Right lobe of liver (tissue), 6 donors: ENCODE measurements at regions not wholly inside any gene's neighbourhood (a gene's known extent, or its start where the extent isn't known, plus 50 kb on each side); places are given as distances from the start of the nearest gene placed in this dataset.

Source experiments
- ATAC-seq, 4 donors: fragments of 200-7000 bp; cut with Tn5 transposase; one replicate each; pipeline ENCODE4 v1.9.1; 2020; ENCODE audit warnings: mild to moderate bottlenecking in 4 of 4, moderate library complexity in 4 of 4
- DNase-seq, 3 donors: peaks; one replicate each; pipeline ENCODE4 v3.0.0-alpha.2; 2020
- H3K27ac ChIP-seq, 3 donors: fragments of 200-600 bp; one replicate each; pipeline ENCODE4 v1.8.0; 2022
- H3K27me3 ChIP-seq, 2 donors: fragments of 200-600 bp; one replicate each; pipeline ENCODE4 v1.8.0; 2022
- H3K36me3 ChIP-seq, 4 donors: fragments of 200-600 bp; sonication (generic) in 1 of 4; one replicate each; pipeline versions ENCODE4 v1.5.1 to v1.8.0; 2017 to 2022; ENCODE audit warnings: control low read depth in 1 of 4
- H3K4me1 ChIP-seq, 4 donors: fragments of 200-600 bp; sonication (generic) in 1 of 4; one replicate each; pipeline versions ENCODE4 v1.5.1 to v1.8.0; 2017 to 2022; ENCODE audit warnings: control low read depth in 1 of 4
- H3K4me3 ChIP-seq, 3 donors: fragments of 200-600 bp; one replicate each; pipeline ENCODE4 v1.8.0; 2022
- H3K9me3 ChIP-seq, 4 donors: fragments of 200-600 bp; sonication (generic) in 1 of 4; one replicate each; pipeline versions ENCODE4 v1.5.1 to v1.8.0; 2017 to 2022; ENCODE audit warnings: control low read depth in 1 of 4
- POLR2A ChIP-seq: fragments of 450-650 bp; IDR thresholded peaks from one replicate; pipeline ENCODE4 v1.6.1; 2017; ENCODE audit warnings: antibody characterized with exemption, mild to moderate bottlenecking
- WGBS: methylation state at CpG from one replicate; pipeline ENCODE4 v1.1.6; 2018; ENCODE audit warnings: low coverage, low lambda C conversion rate; ENCODE audit not compliant: insufficient coverage; ENCODE audit errors: missing lambda C conversion rate; 5-methylcytosine and 5-hydroxymethylcytosine counted together
- intact Hi-C, 2 donors: fragments of 100-400 bp; cut with DNase I; formaldehyde crosslinking; loops; one replicate each; pipeline versions ENCODE4 v1.11.2 to v1.14.1; 2022
- TF ChIP-seq, protein P1 (sequence below), 4 donors: fragments of 200-600 bp in 3 of 4; fragments of 450-650 bp in 1 of 4; IDR thresholded peaks; one replicate each; pipeline versions ENCODE4 v1.5.1 to v1.8.0; 2016 to 2022; ENCODE audit warnings: antibody characterized with exemption in 4 of 4, mild to moderate bottlenecking in 2 of 4
- donor health status: DM: no; HTN: yes; CAD: no.
- donor health status: DM: no; HTN: no; CAD: no.
- donor health status: DM: no; HTN: no; CAD: no.
- donor health status: DM: no; HTN: yes; CAD: no.
- donor health status: DM: no; HTN: yes; CAD: no.

DNA sequence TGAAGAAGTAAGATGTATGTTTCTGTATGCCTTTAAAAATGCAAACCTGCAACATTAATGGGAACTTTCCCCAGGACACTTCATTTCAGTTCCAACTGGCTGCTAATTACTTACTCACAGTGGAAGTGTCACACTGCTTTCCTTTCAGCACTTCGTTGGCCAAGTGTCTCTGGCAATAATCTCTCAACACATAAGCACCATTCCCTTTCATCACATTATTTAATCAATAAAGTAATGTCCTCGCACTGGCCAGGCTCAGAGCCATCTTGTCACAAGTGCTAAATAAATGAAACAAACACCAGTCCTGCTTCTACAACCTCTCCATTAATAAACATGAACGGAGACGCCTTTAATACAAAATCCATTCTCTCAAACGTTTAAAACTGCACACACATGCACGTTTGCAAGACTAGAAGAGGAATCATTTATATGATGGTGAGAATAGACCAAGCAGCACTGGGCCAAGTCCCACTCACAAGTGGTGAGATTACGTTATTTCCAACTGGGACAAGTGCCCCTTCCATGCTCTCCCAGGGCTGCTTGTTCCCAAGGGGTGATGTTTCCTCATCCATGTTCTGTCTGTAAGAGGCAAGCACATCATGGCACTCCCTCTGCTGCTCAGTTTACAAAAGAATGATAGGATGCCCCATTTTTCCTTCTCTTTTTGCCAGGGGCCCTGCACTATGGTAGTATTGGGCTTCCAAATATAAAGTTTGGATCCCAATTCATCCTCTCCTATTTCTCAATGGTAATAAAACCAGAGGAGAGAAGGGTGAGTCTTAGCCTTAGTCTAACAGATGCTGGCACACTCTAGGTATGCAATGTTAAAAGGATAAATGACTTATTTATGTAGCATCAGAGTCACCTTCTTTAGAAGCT, 56.8 kb upstream of the ETAA1 start:
- no peak for TF ChIP-seq POLR2A
- TF ChIP-seq, protein P1, sequence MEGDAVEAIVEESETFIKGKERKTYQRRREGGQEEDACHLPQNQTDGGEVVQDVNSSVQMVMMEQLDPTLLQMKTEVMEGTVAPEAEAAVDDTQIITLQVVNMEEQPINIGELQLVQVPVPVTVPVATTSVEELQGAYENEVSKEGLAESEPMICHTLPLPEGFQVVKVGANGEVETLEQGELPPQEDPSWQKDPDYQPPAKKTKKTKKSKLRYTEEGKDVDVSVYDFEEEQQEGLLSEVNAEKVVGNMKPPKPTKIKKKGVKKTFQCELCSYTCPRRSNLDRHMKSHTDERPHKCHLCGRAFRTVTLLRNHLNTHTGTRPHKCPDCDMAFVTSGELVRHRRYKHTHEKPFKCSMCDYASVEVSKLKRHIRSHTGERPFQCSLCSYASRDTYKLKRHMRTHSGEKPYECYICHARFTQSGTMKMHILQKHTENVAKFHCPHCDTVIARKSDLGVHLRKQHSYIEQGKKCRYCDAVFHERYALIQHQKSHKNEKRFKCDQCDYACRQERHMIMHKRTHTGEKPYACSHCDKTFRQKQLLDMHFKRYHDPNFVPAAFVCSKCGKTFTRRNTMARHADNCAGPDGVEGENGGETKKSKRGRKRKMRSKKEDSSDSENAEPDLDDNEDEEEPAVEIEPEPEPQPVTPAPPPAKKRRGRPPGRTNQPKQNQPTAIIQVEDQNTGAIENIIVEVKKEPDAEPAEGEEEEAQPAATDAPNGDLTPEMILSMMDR (IDR thresholded peaks at IDR 0.05), result no peak
- intact Hi-C loops, result no loop called here
- DNase-seq (no peak), ATAC-seq (no peak)
- Histone ChIP-seq H3K4me3 (no peak overlapping the region), H3K4me1 (no peaks in the 10 kb centered on the region), H3K27me3 (no peaks in the 10 kb centered on the region), H3K36me3 (no peaks in the 10 kb centered on the region), H3K27ac (no peak overlapping the region), H3K9me3 (no peaks in the 10 kb centered on the region)
- WGBS, result 36% methylated on average over 6 of the region's 7 CpGs

DNA sequence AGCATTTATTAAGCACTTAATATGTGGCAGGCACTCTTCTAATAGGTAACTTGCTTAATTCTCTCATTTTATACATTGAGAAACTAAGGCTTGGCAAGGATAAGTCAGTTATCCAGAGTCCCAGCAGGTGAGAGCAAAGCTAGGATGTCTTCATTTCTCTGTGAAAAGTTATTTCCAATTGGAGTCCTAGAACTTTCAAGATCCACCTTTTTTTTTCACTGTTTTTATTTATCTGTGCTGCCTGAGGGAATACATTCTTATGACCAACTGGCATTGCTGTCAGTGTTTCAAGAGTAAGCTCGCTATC, 56.2 kb upstream of the ETAA1 start:
- Histone ChIP-seq H3K36me3 (no peaks in the 10 kb centered on the region), H3K4me3 (no peak overlapping the region), H3K9me3 (no peaks in the 10 kb centered on the region), H3K4me1 (no peaks in the 10 kb centered on the region), H3K27me3 (no peaks in the 10 kb centered on the region), H3K27ac (no peak overlapping the region)
- TF ChIP-seq, protein P1 (IDR thresholded peaks at IDR 0.05), result no peak
- TF ChIP-seq POLR2A, result no peak
- ATAC-seq (no peak), DNase-seq (no peak)
- intact Hi-C loops, result no loop called here
- 23% methylated on average over 1 of the region's 1 CpG for WGBS

- no peaks in the 10 kb centered on the region for H3K4me1 ChIP-seq
- no peaks in the 10 kb centered on the region for H3K9me3 ChIP-seq
- no peak overlapping the region for H3K4me3 ChIP-seq
- H3K27me3 ChIP-seq, result no peaks in the 10 kb centered on the region
- no peaks in the 10 kb centered on the region for H3K36me3 ChIP-seq
- intact Hi-C loops, result no loop called here
- 44% methylated on average over 2 of the region's 2 CpGs for WGBS
- DNase-seq (no peak), ATAC-seq (no peak)
- no peak overlapping the region for H3K27ac ChIP-seq
- TF ChIP-seq POLR2A, result no peak
- TF ChIP-seq, protein P1 (IDR thresholded peaks at IDR 0.05), result no peak
These were observed 55.8 kb upstream of the ETAA1 start for GRCh38 chr2:67341336-67341735.

DNA sequence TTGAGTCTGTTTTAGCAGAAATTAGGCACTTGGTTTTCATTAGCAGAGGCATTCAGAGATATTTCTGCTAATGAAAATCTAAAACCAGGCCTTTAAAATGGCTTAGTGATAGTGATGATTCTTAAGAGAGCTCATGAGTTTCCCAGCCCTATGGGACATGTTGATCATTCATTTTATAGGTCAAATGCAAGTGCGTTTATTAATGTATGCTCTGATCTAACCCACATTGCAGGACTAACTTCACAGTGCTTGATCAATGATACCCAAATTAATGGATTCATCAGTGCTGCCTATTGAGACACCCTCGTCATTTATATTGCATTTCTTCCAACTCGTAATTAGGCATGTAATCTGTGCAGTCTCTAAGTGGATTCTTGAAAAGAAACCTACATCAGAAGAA, 54.7 kb upstream of the ETAA1 start:
- WGBS, result 64% methylated on average over 3 of the region's 3 CpGs

More for the DNA sequence above, 54.7 kb upstream of the ETAA1 start:
- no peaks in the 10 kb centered on the region for H3K36me3 ChIP-seq
- H3K4me1 ChIP-seq, result no peaks in the 10 kb centered on the region
- ATAC-seq (no peak), DNase-seq (no peak)
- no peak overlapping the region for H3K4me3 ChIP-seq
- H3K9me3 ChIP-seq, result no peaks in the 10 kb centered on the region
- no peaks in the 10 kb centered on the region for H3K27me3 ChIP-seq
- no peak overlapping the region for H3K27ac ChIP-seq
- intact Hi-C loops, result no loop called here
- no peak for TF ChIP-seq POLR2A
- TF ChIP-seq, protein P1 (IDR thresholded peaks at IDR 0.05), result no peak
